NCI-H774 (cell line): ENCODE measurements at regions not wholly inside any gene's neighbourhood (a gene's known extent, or its start where the extent isn't known, plus 50 kb on each side); places are given as distances from the start of the nearest gene placed in this dataset.

Experiments used
- DNase-seq: peaks from one replicate; lab custom pipeline; 2025; lab: John Stamatoyannopoulos, UW

GRCh38 chr13:78426183-78426582 is 177.2 kb downstream of the POU4F1 start:
- DNase-seq: no peak

GRCh38 chr13:78420814-78421213 is 182.5 kb downstream of the POU4F1 start:
- DNase-seq: no peak

- DNase-seq: no peak
These were observed 189.3 kb downstream of the POU4F1 start for GRCh38 chr13:78413887-78414553.

- DNase-seq: no peak
These were observed 192.5 kb downstream of the POU4F1 start for GRCh38 chr13:78410847-78411246.

- no peak for DNase-seq
These were observed 193.2 kb downstream of the POU4F1 start for GRCh38 chr13:78410164-78410563.

- no peak for DNase-seq
These were observed 194.2 kb downstream of the POU4F1 start for GRCh38 chr13:78409172-78409571.

GRCh38 chr13:78404846-78405360 is 198.4 kb downstream of the POU4F1 start:
- DNase-seq: no peak

GRCh38 chr13:78402708-78403400 is 200.5 kb downstream of the POU4F1 start:
- DNase-seq: no peak

- no peak for DNase-seq
These were observed 201.3 kb downstream of the POU4F1 start for GRCh38 chr13:78401873-78402707.

- no peak for DNase-seq
These were observed 204.5 kb downstream of the POU4F1 start for GRCh38 chr13:78398743-78399410.

- DNase-seq: no peak
These were observed 209.8 kb downstream of the POU4F1 start for GRCh38 chr13:78393286-78394142.

- no peak for DNase-seq
These were observed 219.5 kb downstream of the POU4F1 start for GRCh38 chr13:78383899-78384298.

- no peak for DNase-seq
These were observed 220.3 kb downstream of the POU4F1 start for GRCh38 chr13:78383071-78383484.

GRCh38 chr13:78382491-78382890 is 220.9 kb downstream of the POU4F1 start:
- no peak for DNase-seq

- no peak for DNase-seq
These were observed 226.5 kb downstream of the POU4F1 start for GRCh38 chr13:78376822-78377221.

- no peak for DNase-seq
These were observed 227.3 kb downstream of the POU4F1 start for GRCh38 chr13:78376033-78376432.

- no peak for DNase-seq
These were observed 230.8 kb downstream of the POU4F1 start for GRCh38 chr13:78372581-78372980.

GRCh38 chr13:78370231-78370630 is 233.1 kb downstream of the POU4F1 start:
- DNase-seq: no peak

- DNase-seq: no peak
These were observed 238.6 kb downstream of the POU4F1 start for GRCh38 chr13:78364711-78365110.

GRCh38 chr13:78341032-78341431 is 262.3 kb downstream of the POU4F1 start:
- no peak for DNase-seq

- no peak for DNase-seq
These were observed 263.4 kb downstream of the POU4F1 start for GRCh38 chr13:78339927-78340326.
